ENCODE measurements at regions not wholly inside any gene's neighbourhood (a gene's known extent, or its start where the extent isn't known, plus 50 kb on each side); places are given as distances from the start of the nearest gene placed in this dataset.
"Not testable (repeated sequence)": the region's sequence is repeated elsewhere in the genome, so short reads cannot be mapped to it uniquely, and the experiment has no call there.

DNA sequence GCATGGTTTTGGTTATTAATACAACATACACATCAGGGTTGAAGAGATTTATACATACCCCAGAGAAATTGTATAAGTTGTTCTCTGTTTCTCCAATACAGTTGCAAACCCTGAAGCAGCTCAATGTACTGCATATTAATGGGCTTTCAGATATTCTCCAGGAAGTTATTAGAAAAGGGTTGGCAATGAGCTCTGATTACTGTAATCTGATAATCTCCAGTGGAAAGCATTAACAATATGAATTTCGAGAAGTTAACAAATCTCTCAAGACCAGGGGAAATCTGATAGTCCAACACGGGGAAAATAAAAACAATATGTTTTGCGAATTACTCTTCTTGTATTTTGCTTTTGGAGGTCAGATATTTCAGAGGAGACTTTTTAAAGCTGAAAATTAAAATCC is 950.1 kb downstream of the TBL1XR1 start:
- no peaks in the 10 kb centered on the region for H3K4me1 Mint-ChIP-seq (ENCODE audit: low read depth)
- H3K9me3 Mint-ChIP-seq: no peaks in the 10 kb centered on the region; the same call in 1 of the 2 replicates
- no peak overlapping the region for H3K27ac Mint-ChIP-seq
- H3K27me3 Mint-ChIP-seq (ENCODE audit: insufficient read depth): no peaks in the 10 kb centered on the region; the same call in 1 of the 2 replicates
- no peak for TF ChIP-seq CTCF (IDR thresholded peaks at IDR 0.05)
- no peak for DNase-seq
- H3K36me3 Mint-ChIP-seq (ENCODE audit: low read depth): no peaks in the 10 kb centered on the region
- H3K4me3 Mint-ChIP-seq: no peak overlapping the region

- H3K27ac Mint-ChIP-seq: no peak overlapping the region
- peaks cover 1% of the 10 kb centered on the region; the same call in 1 of the 2 replicates for H3K27me3 Mint-ChIP-seq (ENCODE audit: insufficient read depth)
- H3K4me1 Mint-ChIP-seq (ENCODE audit: low read depth): no peaks in the 10 kb centered on the region
- no peak overlapping the region for H3K4me3 Mint-ChIP-seq
- no peaks in the 10 kb centered on the region for H3K36me3 Mint-ChIP-seq (ENCODE audit: low read depth)
- no peak for TF ChIP-seq CTCF (IDR thresholded peaks at IDR 0.05)
- no peak for DNase-seq
- H3K9me3 Mint-ChIP-seq: no peaks in the 10 kb centered on the region
Observed at GRCh38 chr3:176219970-176220369, 977.3 kb downstream of the TBL1XR1 start.

GRCh38 chr3:176214758-176215157 is 982.5 kb downstream of the TBL1XR1 start:
- H3K36me3 Mint-ChIP-seq (ENCODE audit: low read depth): no peaks in the 10 kb centered on the region
- H3K4me1 Mint-ChIP-seq (ENCODE audit: low read depth): no peaks in the 10 kb centered on the region
- H3K4me3 Mint-ChIP-seq: no peak overlapping the region
- no peak overlapping the region for H3K27ac Mint-ChIP-seq
- no peak for TF ChIP-seq CTCF (IDR thresholded peaks at IDR 0.05)
- H3K27me3 Mint-ChIP-seq (ENCODE audit: insufficient read depth): no peaks in the 10 kb centered on the region
- no peak for DNase-seq
- H3K9me3 Mint-ChIP-seq: 0 out of 2 replicates have a peak, but pooled peaks cover 10% of the 10 kb centered on the region

- H3K9me3 Mint-ChIP-seq; H3K4me3 Mint-ChIP-seq; H3K27ac Mint-ChIP-seq; H3K27me3 Mint-ChIP-seq (ENCODE audit: insufficient read depth); DNase-seq; H3K4me1 Mint-ChIP-seq (ENCODE audit: low read depth); H3K36me3 Mint-ChIP-seq (ENCODE audit: low read depth): not testable (repeated sequence)
Observed at GRCh38 chr3:176213314-176213713, 984.0 kb downstream of the TBL1XR1 start.

DNA sequence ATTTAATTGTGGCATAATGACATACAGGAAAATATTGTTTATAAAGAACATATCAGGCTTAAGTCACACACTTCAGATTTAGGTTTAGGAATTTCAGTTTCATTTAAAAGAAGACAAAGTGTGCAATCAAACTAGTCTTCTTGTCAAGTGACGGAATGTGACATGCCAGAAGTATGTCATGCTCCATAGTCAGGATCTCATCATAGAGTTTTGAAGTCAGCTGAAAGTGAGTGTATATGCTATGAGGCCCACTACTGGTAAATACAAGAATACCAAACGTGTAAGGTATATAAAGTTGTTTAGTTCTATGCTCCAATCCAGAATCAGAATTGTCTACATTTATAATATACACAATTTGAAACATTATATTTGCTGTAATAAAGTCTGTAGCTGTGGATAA is 988.4 kb downstream of the TBL1XR1 start:
- Mint-ChIP-seq H3K4me1 (ENCODE audit: low read depth) (no peaks in the 10 kb centered on the region), H3K36me3 (ENCODE audit: low read depth) (no peaks in the 10 kb centered on the region), H3K4me3 (no peak overlapping the region), H3K27ac (no peak overlapping the region), H3K27me3 (ENCODE audit: insufficient read depth) (no peaks in the 10 kb centered on the region), H3K9me3 (0 out of 2 replicates have a peak, but pooled peaks cover 10% of the 10 kb centered on the region)
- DNase-seq: no peak
- no peak for TF ChIP-seq CTCF (IDR thresholded peaks at IDR 0.05)

GRCh38 chr3:176208283-176208682 is 989.0 kb downstream of the TBL1XR1 start:
- Mint-ChIP-seq H3K27ac (no peak overlapping the region), H3K4me3 (no peak overlapping the region), H3K9me3 (peaks cover 10% of the 10 kb centered on the region; the same call in 1 of the 2 replicates), H3K36me3 (ENCODE audit: low read depth) (no peaks in the 10 kb centered on the region), H3K27me3 (ENCODE audit: insufficient read depth) (no peaks in the 10 kb centered on the region), H3K4me1 (ENCODE audit: low read depth) (no peaks in the 10 kb centered on the region)
- no peak for DNase-seq
- TF ChIP-seq CTCF (IDR thresholded peaks at IDR 0.05): no peak
